Psoas muscle (tissue), 7 donors: ENCODE measurements at regions not wholly inside any gene's neighbourhood (a gene's known extent, or its start where the extent isn't known, plus 50 kb on each side); places are given as distances from the start of the nearest gene placed in this dataset.

Source experiments
- ATAC-seq, 4 donors: fragments of 200-7000 bp; cut with Tn5 transposase; one replicate each; pipeline ENCODE4 v1.9.1; 2020; ENCODE audit warnings: moderate library complexity in 3 of 4, mild to moderate bottlenecking in 2 of 4
- DNase-seq, 2 donors: peaks; one replicate each; pipeline ENCODE4 v3.0.0-alpha.2; 2020
- H3K27ac ChIP-seq: fragments of 200-600 bp; one replicate; pipeline ENCODE4 v1.8.0; 2022
- H3K27me3 ChIP-seq, 3 donors: fragments of 200-600 bp in 1 of 3; one replicate each; pipeline versions ENCODE4 v1.6.1 to v1.8.0; 2013 to 2022; ENCODE audit warnings: low read length in 2 of 3, mild to moderate bottlenecking in 2 of 3, moderate library complexity in 1 of 3; ENCODE audit not compliant: insufficient read depth in 3 of 3
- H3K36me3 ChIP-seq, 2 donors: fragments of 200-600 bp in 1 of 2; one replicate each; pipeline versions ENCODE4 v1.6.1 to v1.8.0; 2013 to 2022; ENCODE audit warnings: low read depth in 1 of 2, mild to moderate bottlenecking in 1 of 2, moderate library complexity in 1 of 2; ENCODE audit not compliant: insufficient read depth in 1 of 2
- H3K4me1 ChIP-seq: fragments of 200-600 bp; one replicate; pipeline ENCODE4 v1.8.0; 2022
- H3K4me3 ChIP-seq: fragments of 200-600 bp; one replicate; pipeline ENCODE4 v1.8.0; 2022; ENCODE audit warnings: mild to moderate bottlenecking
- H3K9me3 ChIP-seq: fragments of 200-600 bp; one replicate; pipeline ENCODE4 v1.8.0; 2022
- CTCF ChIP-seq: fragments of 200-600 bp; IDR thresholded peaks from one replicate; pipeline ENCODE4 v1.8.0; 2022; ENCODE audit warnings: antibody characterized with exemption
- WGBS, 3 donors: extraction: QIAGEN DNeasy Blood & Tissue Kit; methylation state at CpG; one replicate each; pipeline versions ENCODE4 v1.1.6 to v1.1.7; 2013; 5-methylcytosine and 5-hydroxymethylcytosine counted together
- intact Hi-C, 2 donors: fragments of 100-400 bp; cut with DNase I; formaldehyde crosslinking; loops; one replicate each; pipeline versions ENCODE4 v1.11.0 to v1.14.2; 2022
- donor health status: healthy with polysubstance abuse.
- donor health status: DM: no; HTN: no; CAD: no; lungs with moderate emphysema.
- donor health status: Bipolar disorder and iron deficiency.
- donor health status: healthy.
- donor health status: DM: yes; HTN: yes; CAD: no.
- donor health status: DM: no; HTN: no; CAD: no.
- donor health status: DM: yes; HTN: yes; CAD: no.

GRCh38 chr6:138037009-138037504 is 70.2 kb downstream of the PERP start:
- Histone ChIP-seq H3K9me3 (no peaks in the 10 kb centered on the region), H3K27me3 (peaks cover 0 to 3% (median 0%) of the 10 kb centered on the region in 3 donors), H3K36me3 (no peaks in the 10 kb centered on the region), H3K4me3 (no peak overlapping the region), H3K4me1 (no peaks in the 10 kb centered on the region), H3K27ac (no peak overlapping the region)
- WGBS, 3 donors = 82 to 84% (median 83%) methylated on average over 4 of the region's 4 CpGs
- no peak for ATAC-seq
- DNase-seq = no peak
- no peak for TF ChIP-seq CTCF
- intact Hi-C loops = no loop called here

GRCh38 chr6:138038142-138038870 is 68.9 kb downstream of the PERP start:
- Histone ChIP-seq H3K9me3 (no peaks in the 10 kb centered on the region), H3K4me3 (no peak overlapping the region)
- 86 to 91% (median 90%) methylated on average over 7 of the region's 7 CpGs for WGBS, 3 donors

More at GRCh38 chr6:138038142-138038870, 68.9 kb downstream of the PERP start:
- no peak for ATAC-seq
- Histone ChIP-seq H3K36me3 (no peaks in the 10 kb centered on the region), H3K27me3 (peaks cover 0 to 3% (median 0%) of the 10 kb centered on the region in 3 donors), H3K4me1 (no peaks in the 10 kb centered on the region), H3K27ac (no peak overlapping the region)
- intact Hi-C loops = no loop called here
- DNase-seq = no peak
- TF ChIP-seq CTCF = no peak
